ENCODE measurements at regions not wholly inside any gene's neighbourhood (a gene's known extent, or its start where the extent isn't known, plus 50 kb on each side); places are given as distances from the start of the nearest gene placed in this dataset.

DNA sequence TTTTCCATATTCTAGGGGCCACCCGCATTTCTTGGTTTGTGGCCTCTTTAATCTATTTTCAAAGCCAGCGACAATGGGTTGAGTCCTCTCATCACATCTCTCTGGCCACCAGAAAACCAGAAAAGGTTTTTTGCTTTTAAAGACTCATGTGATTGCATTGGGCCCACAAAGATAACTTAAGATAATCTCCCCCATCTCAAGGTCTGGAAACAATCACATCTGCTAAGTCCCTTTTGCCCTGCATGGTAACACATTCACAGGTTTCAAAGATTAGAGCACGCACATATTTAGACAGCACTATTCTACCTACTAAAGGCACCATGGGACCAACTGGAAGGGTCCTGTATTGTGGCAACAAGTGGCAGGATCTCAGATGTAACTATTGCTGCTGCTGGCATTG lies 147.0 kb upstream of the MIR17HG start:
- TF ChIP-seq, protein P1, sequence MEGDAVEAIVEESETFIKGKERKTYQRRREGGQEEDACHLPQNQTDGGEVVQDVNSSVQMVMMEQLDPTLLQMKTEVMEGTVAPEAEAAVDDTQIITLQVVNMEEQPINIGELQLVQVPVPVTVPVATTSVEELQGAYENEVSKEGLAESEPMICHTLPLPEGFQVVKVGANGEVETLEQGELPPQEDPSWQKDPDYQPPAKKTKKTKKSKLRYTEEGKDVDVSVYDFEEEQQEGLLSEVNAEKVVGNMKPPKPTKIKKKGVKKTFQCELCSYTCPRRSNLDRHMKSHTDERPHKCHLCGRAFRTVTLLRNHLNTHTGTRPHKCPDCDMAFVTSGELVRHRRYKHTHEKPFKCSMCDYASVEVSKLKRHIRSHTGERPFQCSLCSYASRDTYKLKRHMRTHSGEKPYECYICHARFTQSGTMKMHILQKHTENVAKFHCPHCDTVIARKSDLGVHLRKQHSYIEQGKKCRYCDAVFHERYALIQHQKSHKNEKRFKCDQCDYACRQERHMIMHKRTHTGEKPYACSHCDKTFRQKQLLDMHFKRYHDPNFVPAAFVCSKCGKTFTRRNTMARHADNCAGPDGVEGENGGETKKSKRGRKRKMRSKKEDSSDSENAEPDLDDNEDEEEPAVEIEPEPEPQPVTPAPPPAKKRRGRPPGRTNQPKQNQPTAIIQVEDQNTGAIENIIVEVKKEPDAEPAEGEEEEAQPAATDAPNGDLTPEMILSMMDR (IDR thresholded peaks at IDR 0.05; ENCODE audit: poor library complexity) = no peak
- TF ChIP-seq EZH2phosphoT487 (IDR thresholded peaks at IDR 0.05; ENCODE audit: low read depth, severe bottlenecking, unreplicated experiment) (no peak), EZH2 (IDR thresholded peaks at IDR 0.05; ENCODE audit: borderline replicate concordance) (no peak)
